ENCODE measurements at regions not wholly inside any gene's neighbourhood (a gene's known extent, or its start where the extent isn't known, plus 50 kb on each side); places are given as distances from the start of the nearest gene placed in this dataset.

DNA sequence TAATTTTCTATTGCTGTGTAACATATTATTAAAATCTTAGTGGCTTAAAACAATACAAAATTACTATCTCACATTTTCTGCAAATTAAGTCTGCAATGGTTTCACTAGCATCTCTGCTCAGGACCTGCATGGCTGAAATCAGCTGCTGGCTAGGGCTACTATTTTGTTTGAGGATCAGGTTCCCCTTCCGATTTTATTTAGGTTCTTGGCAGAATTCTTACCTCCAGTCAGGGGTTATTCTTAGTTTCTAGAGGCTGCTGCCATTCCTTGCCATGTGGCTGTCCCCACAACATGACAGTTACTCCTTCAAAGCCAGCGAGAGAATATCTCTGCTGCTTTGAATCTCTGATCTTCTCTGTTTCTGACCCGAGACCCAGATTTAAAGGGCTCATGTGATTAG is 424.5 kb upstream of the ANO5 start:
- no peak overlapping the region for H3K27ac ChIP-seq
- no peak for TF ChIP-seq CTCF (IDR thresholded peaks at IDR 0.05)

GRCh38 chr11:21769188-21769587 is 423.7 kb upstream of the ANO5 start:
- no peak for DNase-seq (ENCODE audit: low spot score)
- H3K27ac ChIP-seq: no peak overlapping the region
- no peak overlapping the region for H3K4me3 ChIP-seq
- no peak for TF ChIP-seq CTCF (IDR thresholded peaks at IDR 0.05)

More for the DNA sequence above, 424.5 kb upstream of the ANO5 start:
- H3K4me3 ChIP-seq: no peak overlapping the region
- DNase-seq (ENCODE audit: low spot score): no peak

- no peak for TF ChIP-seq CTCF (IDR thresholded peaks at IDR 0.05)
- Histone ChIP-seq H3K4me3 (no peak overlapping the region), H3K27ac (no peak overlapping the region)
- no peak for DNase-seq (ENCODE audit: low spot score)
Observed at GRCh38 chr11:21771097-21771496, 421.8 kb upstream of the ANO5 start.

GRCh38 chr11:21774212-21774611 is 418.7 kb upstream of the ANO5 start:
- no peak for DNase-seq (ENCODE audit: low spot score)
- H3K27ac ChIP-seq: peak overlapping the region in 1 of 2 donors; percentile 30
- no peak overlapping the region for H3K4me3 ChIP-seq
- TF ChIP-seq CTCF (IDR thresholded peaks at IDR 0.05): no peak

DNA sequence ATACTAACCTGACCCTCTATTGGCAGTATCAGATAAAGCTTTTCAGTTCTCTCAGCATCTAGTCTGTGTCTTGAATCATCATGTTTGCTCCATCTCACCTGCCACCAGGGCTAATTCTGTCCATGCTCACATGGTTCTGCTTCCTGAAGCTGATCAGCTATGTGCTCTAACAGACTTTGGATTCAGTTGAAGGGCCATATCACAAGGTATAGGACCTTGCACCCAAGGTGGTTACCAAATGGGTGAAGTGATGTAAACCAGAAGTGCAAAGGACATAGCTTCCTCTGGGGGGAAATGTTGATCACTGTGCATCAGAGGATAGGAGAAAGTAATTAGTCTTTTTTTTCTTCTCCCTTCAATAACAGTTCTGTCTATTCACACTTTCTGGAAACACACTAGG is 417.0 kb upstream of the ANO5 start:
- no peak for DNase-seq (ENCODE audit: low spot score)
- no peak for TF ChIP-seq CTCF (IDR thresholded peaks at IDR 0.05)
- H3K27ac ChIP-seq: no peak overlapping the region

DNA sequence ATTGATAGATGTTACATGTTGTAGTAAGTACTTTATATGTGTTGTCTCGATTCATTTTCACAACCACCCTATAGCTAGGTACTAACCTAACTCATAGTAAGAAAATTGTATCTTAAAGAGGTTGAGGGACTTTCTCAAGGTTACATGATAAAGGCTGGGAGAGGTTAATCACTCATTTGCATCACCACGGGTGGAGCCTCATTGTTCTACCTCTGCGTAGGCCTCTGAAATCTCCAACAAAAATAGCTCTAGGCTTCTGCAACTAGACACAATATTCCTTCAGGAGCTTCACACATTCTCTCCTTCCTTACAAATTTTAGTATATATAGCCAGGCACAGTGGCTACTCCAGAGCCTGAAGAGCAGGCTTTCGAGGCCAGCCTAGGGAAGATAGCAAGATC is 408.9 kb upstream of the ANO5 start:
- no peak for DNase-seq (ENCODE audit: low spot score)
- Histone ChIP-seq H3K4me3 (no peak overlapping the region), H3K27ac (no peak overlapping the region)
- no peak for TF ChIP-seq CTCF (IDR thresholded peaks at IDR 0.05)

More for the DNA sequence above, 417.0 kb upstream of the ANO5 start:
- H3K4me3 ChIP-seq: no peak overlapping the region

DNA sequence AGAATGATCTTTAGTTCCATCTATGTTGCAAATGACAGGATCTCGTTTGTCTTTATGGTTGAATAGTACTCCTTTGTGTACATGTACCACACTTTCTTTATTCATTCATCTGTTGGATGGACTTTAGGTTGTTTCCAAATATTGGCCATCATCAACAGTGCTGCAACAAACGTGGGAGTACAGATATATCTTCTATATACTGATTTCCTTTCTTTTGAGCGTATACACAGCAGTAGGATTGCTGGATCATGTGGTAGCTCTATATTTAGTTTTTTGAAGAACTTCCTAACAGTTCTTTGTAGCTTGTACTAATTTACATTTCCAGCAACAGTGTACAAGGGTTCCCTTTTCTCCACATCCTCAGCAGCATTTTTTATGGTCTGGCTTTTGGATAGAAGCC is 407.5 kb upstream of the ANO5 start:
- no peak for DNase-seq (ENCODE audit: low spot score)
- Histone ChIP-seq H3K27ac (no peak overlapping the region), H3K4me3 (no peak overlapping the region)
- TF ChIP-seq CTCF (IDR thresholded peaks at IDR 0.05): no peak
